Right renal pelvis (tissue), 4 donors: ENCODE measurements at regions not wholly inside any gene's neighbourhood (a gene's known extent, or its start where the extent isn't known, plus 50 kb on each side); places are given as distances from the start of the nearest gene placed in this dataset.
"Not testable (repeated sequence)": the region's sequence is repeated elsewhere in the genome, so short reads cannot be mapped to it uniquely, and the experiment has no call there.

Source experiments
- DNase-seq, 4 donors: peaks; one replicate each; pipeline ENCODE4 v3.0.0-alpha.2; 2013; ENCODE audit warnings: low read depth in 4 of 4, low spot score in 3 of 4, missing footprints in 1 of 4

DNA sequence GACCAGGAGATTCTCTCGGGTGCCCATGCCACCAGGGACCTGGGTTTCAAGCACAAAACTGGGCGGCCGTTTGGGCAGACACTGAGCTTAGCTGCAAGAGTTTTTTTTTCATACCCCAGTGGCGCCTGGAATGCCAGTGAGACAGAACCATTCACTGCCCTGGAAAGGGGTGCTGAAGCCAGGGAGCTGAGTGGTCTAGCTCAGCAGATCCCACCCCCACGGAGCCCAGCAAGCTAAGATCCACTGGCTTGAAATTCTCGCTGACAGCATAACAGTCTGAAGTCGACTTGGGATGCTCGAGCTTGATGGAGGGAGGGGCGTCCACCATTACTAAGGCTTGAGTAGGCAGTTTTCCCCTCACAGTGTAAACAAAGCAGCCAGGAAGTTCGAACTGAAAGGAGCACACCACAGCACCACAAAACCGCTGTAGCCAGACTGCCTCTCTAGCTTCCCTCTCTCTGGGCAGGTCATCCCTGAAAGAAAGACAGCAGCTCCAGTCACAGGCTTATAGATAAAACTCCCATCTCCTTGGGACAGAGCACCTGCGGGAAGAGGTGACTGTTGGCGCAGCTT lies 157.7 kb downstream of the GIPC2 start:
- not testable (repeated sequence) for DNase-seq

DNA sequence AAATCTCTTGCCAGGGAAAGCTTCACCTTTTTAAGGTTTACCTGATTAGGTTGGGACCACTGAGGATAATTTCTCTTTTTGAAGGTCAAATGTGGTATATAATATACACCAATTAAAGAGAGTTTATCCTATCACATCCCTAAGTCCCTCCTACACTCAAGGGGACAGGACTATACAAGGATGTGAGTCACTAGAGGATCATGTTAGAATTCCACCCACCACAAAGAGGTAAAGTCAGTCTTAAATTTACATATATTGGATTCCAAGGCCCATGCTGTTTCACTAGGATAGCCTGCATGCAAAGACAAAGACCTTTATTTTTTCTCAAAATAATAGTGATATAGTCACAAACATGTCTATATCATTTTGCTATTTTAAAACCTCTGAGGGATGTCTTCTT lies 164.4 kb downstream of the GIPC2 start:
- DNase-seq: no peak

DNA sequence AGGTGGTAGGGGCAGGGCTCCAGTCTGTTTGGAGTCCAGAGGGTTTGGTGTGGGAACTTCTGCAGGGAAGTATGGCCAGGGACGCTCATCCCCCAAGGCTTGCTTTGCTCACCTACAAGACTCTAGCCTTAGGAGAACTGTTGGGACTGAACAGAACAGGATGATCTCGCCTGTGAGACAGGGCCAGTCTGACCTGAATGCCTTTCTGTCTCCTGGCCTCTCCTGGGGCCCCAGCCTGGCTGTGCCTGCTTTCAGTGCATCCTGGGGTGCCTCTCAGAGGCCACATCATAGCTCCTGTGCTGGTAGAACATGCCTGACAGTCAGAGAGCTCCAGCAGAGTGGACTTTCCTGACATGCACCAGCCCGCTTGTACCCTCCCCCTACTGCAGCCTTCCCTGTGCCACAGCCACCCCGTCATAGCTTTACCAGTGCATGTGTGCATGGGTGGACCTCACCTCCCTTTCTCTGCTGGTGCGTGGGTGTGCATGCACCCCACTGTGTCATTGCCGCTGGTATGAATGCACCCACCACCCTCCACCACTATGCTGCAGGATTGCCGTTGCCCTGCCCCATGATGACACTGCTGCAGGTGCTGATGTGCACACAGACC lies 165.8 kb downstream of the GIPC2 start:
- DNase-seq: no peak

DNA sequence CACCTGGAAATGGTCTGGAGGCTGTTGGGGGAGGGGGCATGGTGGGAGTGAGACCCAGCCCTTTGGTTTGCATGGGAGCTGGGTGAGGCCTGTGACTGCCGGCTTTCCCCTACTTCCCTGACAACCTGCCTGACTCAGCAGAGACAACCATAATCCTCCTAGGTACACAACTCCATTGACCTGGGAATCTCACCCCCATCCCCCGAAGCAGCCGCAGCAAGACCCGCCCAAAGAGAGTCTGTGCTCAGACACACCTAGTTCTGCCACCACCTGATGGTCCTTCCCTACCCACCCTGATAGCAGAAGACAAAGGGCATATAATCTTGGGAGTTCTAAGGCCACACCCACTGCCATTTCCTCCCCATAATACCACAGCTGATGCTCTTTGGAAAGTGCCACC lies 168.6 kb downstream of the GIPC2 start:
- no peak for DNase-seq

DNA sequence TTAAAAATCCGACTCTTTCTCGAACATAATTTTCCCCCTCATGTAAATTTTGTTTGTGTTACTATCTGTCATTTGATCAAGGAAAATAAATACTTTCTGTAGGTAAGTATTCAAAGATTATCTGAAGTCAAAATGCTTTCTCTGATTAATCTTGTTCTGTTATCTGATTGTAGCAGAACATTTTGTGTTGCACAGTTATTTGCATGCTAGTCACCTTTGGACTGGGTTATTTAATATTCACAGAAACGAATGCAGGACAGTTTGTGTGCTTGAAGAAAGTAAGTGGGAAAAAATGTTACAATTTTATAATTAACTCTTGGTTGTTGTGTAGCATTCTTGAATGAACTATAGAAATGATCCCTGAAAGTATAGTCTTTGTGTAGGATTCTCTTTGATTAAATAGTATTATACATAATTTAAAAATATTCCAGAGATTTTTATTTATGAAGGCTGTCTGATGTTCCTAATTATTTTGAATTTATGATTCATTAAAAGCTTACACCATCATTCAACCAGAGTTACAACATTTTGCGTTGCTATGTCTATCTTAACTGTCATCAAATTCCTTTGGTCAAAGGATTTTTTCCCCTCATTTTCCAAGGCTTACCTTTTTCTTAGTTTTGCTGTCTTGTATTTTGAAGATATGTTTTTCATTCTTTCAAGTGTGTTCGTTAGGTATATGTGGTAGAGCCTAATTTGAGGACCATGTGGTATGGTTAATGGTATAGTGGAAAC lies 176.6 kb downstream of the GIPC2 start:
- DNase-seq: no peak

DNA sequence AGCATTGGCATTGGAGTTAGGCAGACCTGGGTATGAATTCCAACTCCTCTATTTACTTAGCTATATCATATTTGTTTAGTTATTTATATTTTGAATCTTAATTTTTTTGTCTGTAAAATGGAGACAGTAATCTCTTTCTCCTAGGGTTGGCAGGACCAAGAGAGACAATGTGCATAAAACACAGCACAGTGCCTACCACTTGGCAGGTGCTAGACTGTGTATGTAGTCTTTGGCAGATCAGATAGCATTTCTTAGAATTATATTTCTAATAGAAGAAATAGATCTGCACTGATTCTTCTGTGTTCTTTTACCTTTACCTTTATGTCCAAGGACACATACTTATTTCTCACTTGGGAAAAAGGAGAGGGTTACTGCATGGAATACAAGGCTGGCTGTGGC lies 177.2 kb downstream of the GIPC2 start:
- no peak for DNase-seq

DNA sequence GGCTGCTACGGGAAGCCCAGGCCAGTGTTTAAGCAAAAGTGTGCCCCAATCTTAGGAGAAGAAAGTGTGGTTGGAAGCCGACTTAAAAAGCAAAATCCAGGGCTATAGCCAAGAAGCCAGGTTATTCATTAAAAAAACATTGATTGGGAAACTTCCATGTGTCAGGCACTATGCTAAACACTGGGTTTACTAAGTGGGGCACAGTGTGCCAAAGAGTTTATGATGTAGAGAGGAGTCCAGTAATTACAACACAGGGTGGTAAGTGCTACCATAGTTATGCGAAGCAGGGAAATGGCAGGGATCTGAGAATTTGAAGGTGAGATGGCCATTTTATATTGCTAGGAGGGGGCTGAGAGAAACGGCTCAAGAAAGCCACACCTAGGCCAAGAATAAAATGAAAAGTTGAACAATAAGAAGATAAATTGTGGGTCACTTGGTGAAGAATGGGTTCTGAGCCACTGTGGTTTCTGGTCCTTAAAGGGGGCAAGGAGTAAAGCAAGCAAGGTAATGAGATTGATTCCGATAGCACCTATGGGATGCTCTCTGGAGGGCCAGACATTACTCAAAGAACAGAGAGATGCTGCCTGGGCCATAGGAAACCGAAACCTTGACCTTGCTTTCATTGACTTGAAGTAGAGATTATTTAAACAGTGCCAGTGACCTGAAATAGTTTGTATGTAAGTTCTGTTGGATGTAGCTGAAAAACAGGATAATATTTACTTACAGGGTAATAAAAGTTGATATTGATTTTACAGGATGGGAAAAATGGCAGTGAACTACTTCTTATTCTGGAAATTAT lies 177.8 kb downstream of the GIPC2 start:
- no peak for DNase-seq

DNA sequence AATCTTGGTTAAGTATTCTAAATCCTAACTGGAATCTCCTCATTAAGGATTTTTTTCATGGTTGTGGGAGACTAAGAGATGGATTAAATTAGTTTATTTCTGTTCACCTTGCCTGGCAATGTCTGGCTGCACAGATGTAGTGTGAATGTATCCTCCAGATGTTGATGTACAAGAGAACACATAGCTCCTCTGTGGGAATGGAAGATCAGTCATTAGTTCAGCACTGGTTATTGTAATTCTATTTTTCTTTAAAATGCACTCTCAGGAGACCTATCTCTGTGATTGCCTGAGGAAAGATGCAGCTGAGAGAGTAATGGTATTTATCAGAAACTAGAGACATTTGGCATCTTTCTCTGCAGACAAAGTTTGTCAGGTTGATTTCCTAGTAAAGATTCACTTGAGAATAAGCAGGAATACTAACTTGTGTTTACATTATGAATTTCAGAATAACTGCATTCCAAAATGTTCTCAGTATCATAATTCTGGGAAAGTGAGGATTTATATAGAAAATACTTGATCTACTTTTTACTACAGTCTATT lies 178.6 kb downstream of the GIPC2 start:
- no peak for DNase-seq

DNA sequence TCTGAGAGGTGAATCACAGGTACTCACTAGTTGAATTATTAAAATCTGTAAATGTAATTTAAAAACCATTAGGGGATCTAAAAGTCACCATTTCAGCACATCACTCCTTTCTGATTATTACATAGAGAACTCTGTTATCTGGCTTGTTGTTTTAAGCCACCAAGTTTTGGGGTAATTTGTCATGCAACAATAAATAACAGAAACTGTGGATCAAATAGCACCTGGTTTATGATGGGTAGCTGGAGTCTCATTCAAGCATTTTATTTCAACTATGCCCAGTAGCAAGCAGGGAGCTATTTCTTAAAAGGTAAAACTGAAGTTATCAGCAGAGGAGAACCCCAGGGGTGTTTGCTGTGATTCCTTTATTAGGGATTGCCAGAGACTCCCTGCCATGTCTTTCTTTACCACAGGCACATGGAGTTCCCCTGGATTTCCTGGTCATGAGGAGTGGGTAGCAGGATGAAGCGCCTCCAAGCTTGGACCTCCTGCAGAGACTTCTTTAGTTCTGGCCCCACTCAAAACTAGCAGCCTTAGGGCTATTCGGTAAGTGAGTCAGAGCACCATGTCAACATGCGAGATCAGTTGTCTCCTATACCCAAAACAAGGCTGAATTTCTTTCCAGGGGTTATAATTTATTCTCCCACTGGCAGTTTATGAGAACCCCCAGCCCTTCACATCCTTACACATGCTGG lies 179.2 kb downstream of the GIPC2 start:
- no peak for DNase-seq

DNA sequence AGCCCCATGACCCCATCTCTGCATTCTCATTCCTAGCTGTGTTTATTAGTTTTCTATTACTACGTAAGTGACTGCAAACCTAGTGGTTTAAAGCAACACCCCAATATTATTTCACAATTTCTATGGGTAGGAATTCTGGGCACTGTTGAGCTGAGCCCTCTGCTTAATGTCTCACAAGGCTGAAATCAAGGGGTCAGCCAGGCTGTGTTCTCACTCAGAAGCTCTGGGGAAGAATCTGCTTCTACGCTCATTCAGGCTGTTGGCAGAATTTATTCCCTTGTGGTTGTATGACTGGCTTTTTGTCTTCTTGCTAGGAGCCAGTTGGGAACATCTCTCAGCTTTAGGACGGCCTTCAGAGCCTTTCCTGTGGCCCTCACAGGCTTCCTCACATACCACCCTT lies 181.0 kb downstream of the GIPC2 start:
- no peak for DNase-seq

DNA sequence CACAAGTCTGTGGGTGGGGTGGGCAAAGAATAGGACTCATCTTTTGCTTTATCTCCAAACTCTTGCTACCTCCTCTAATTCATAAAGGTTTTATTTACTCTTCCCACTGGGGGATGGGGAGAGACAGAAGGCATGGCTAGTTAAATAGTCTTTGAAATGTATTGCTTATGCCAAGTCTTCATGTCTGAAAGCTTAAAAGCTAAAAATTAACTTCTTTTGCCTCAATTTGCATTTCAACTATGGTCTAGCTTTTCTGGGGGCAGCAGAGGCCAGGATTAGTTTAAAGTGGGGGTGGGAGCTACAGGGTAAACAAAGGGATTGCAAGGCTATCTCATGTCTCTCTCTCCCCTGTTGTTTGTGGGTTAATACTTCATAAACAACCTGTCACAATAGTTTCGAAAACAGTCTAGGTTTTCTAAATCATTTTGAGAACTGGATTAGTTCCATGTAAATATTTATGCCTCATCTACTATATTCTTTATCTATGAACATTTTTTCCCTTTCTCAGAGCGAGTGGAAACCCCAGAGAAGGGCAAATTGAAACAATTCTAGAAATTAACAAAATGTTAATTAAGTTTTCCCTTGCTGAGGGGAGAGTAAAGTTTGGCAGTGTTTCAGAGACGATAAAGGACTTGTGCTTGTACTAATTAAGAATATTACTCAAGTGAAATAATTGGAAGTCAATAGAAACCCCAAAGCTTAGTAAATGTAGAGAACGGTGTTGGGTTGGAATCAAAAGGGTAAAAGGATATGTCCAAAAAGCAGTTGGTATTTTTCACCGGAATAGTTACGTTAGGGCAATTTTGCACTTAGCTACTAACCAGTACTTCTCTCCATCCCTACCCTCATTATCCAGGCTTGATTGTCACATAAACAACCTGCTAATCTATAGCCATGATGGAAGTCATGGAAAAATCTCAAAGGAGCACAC lies 182.2 kb downstream of the GIPC2 start:
- no peak for DNase-seq

DNA sequence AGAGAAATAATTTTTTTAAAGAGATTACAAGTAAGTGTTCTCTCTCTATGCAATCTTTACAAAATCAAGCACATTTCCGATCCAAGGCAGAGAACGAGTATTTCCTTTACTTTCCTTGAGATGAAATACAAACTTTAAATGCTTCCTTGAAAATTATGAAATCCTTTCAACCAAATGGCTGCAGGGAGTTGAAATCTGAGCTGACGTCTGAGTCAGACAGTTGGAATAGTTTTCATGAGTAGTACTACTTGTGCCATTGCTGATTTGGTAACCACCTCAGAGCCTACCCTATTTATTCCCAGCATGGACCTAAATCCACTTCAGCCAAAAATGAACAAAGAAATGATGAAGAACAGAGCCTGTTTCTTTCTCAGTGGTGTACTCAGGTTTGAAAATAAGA lies 183.6 kb downstream of the GIPC2 start:
- DNase-seq: no peak

DNA sequence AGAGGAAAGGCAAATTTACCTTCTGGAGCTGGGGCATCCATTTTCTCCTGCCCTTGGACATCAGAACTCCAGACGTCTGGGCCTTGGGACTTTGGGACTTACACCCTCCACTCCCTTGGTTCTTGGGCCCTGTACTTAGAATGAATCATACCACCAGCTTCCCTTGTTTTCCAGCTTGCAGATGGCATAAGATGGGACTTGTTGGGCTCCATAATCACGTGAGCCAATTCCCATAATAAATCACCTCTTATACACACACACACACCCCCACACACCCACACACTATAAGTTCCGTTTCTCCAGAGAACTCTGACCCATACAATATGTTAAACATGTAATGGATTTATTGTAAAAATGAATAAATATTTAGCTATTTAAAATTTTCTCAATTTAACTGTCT lies 185.7 kb downstream of the GIPC2 start:
- no peak for DNase-seq

DNA sequence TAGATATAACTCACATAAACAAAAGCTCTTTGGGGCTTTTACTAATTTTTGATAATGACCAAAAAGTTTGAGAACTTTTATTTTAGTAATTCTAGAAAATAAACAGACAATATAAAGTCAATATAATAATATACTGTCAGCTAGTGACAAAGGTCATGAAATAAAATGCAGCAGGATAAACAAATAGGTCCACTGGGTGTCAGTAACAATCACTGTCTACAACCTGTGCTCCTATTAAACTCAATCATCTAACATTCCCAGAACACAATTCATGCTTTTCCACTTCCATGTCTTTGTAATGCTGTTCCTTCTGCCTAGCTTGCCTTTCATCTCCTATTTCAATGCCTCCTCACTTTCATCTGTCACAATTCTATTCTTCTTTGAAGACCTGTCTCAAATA lies 186.1 kb downstream of the GIPC2 start:
- DNase-seq: no peak

DNA sequence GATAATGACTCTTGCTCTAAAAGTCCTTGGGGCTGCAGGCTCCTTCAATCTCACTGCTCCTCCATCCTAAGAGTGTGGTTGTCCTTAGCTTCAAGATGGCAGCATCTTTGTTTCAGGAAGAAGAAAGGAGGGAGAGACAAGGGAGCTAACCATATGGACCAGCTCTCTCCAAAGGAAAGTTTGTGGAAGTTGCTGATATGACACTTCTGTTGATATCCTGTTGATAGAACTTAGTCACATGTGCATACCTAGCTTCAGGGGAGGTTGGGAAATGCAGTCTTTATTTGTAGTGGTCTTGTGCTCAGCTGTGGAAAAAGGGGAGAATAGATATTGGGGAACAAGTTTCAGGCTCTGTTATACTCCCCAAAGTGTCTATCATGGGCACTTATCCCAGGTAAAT lies 186.9 kb downstream of the GIPC2 start:
- no peak for DNase-seq

DNA sequence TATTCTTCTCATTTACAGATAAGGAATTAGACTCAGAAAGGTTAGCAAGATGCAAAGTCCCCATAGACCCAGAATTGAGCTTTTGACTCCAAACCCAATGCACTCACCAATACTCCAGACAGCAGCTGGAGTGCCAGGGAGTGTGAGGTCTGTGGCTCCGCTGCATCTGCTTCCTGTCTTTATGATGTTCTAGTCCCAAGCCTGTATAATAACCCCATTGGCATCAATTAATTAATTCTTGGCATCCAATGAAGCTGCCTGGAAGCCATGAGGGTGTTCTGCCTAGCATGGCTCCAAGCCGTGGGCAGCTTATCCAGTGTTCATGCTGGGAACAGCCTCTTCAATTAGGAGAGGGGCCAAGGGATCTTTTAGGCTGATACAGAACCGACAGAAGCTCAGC lies 188.7 kb downstream of the GIPC2 start:
- DNase-seq: no peak

DNA sequence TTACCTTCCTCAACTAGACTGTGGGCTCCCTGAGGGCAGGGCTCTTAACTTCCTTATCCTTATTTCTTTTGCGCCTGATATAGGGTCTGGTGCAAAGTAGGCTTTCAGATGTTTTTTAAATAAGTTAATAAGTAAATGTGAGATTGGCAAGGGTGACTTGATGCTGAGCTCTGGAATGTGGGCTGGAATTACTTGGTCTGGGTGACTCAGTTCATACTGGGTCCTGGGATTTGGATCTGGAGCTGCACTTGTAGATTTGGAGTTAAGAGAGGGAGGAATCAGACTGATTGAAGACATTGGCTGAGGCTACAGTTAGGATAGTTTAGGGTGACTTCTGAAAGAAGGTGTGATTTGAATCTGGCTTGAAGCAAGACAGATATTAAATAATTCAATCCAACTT lies 190.9 kb downstream of the GIPC2 start:
- DNase-seq: no peak

DNA sequence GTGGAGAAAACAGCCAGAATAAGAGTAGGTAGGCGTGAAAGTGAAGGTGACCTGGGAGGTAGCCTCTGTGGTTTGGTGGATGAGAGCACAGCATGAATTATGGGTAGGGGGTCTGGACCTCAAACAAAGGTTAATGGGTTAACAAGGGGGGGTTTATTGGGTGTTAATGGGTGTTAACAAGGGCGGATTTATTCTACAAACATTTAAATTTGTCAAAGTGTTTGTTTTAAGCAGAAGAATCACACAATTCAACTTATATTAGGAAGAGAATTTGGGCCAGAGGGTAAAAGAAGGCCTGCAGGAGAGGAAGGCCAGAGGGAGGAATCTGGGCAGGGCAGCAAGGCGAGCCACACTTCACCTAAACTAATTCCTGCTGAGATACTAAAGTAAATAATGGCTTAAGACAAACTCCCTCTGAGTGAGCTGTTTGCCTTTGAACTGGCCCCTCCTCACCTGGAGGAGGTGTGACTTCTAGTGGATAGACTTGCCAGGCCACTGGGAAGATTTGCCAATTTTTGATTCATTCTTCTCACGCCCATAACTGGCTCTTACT lies 191.7 kb downstream of the GIPC2 start:
- DNase-seq: no peak

DNA sequence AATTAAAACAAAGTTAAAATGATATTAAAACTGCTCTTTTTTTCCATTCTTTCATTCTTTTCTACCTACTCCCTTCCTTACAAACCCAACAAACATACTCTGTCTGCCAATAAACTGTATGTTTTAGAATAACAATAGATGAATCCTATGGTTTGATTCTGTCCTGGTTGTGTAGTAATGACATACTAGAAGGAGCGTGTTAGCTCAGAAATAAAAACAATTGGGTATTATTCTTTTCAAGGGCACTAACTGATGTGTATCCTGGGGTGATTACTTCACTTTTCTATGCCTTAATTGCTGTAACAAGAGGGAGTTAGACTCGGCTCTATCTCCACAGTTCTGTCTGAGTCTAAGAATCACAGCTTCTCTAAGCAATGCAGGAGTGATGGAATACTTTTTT lies 194.4 kb downstream of the GIPC2 start:
- DNase-seq: no peak
